Psoas muscle (tissue), 7 donors: ENCODE measurements at regions not wholly inside any gene's neighbourhood (a gene's known extent, or its start where the extent isn't known, plus 50 kb on each side); places are given as distances from the start of the nearest gene placed in this dataset.

Source experiments
- ATAC-seq, 4 donors: fragments of 200-7000 bp; cut with Tn5 transposase; one replicate each; pipeline ENCODE4 v1.9.1; 2020; ENCODE audit warnings: moderate library complexity in 3 of 4, mild to moderate bottlenecking in 2 of 4
- DNase-seq, 2 donors: peaks; one replicate each; pipeline ENCODE4 v3.0.0-alpha.2; 2020
- H3K27ac ChIP-seq: fragments of 200-600 bp; one replicate; pipeline ENCODE4 v1.8.0; 2022
- H3K27me3 ChIP-seq, 3 donors: fragments of 200-600 bp in 1 of 3; one replicate each; pipeline versions ENCODE4 v1.6.1 to v1.8.0; 2013 to 2022; ENCODE audit warnings: low read length in 2 of 3, mild to moderate bottlenecking in 2 of 3, moderate library complexity in 1 of 3; ENCODE audit not compliant: insufficient read depth in 3 of 3
- H3K36me3 ChIP-seq, 2 donors: fragments of 200-600 bp in 1 of 2; one replicate each; pipeline versions ENCODE4 v1.6.1 to v1.8.0; 2013 to 2022; ENCODE audit warnings: low read depth in 1 of 2, mild to moderate bottlenecking in 1 of 2, moderate library complexity in 1 of 2; ENCODE audit not compliant: insufficient read depth in 1 of 2
- H3K4me1 ChIP-seq: fragments of 200-600 bp; one replicate; pipeline ENCODE4 v1.8.0; 2022
- H3K4me3 ChIP-seq: fragments of 200-600 bp; one replicate; pipeline ENCODE4 v1.8.0; 2022; ENCODE audit warnings: mild to moderate bottlenecking
- H3K9me3 ChIP-seq: fragments of 200-600 bp; one replicate; pipeline ENCODE4 v1.8.0; 2022
- CTCF ChIP-seq: fragments of 200-600 bp; IDR thresholded peaks from one replicate; pipeline ENCODE4 v1.8.0; 2022; ENCODE audit warnings: antibody characterized with exemption
- WGBS, 3 donors: extraction: QIAGEN DNeasy Blood & Tissue Kit; methylation state at CpG; one replicate each; pipeline versions ENCODE4 v1.1.6 to v1.1.7; 2013; 5-methylcytosine and 5-hydroxymethylcytosine counted together
- intact Hi-C, 2 donors: fragments of 100-400 bp; cut with DNase I; formaldehyde crosslinking; loops; one replicate each; pipeline versions ENCODE4 v1.11.0 to v1.14.2; 2022
- donor health status: healthy with polysubstance abuse.
- donor health status: DM: no; HTN: no; CAD: no; lungs with moderate emphysema.
- donor health status: Bipolar disorder and iron deficiency.
- donor health status: healthy.
- donor health status: DM: yes; HTN: yes; CAD: no.
- donor health status: DM: no; HTN: no; CAD: no.
- donor health status: DM: yes; HTN: yes; CAD: no.

GRCh38 chr7:21011153-21011552, 224.5 kb upstream of the SP8 start:
- intact Hi-C loops, result no loop called here
- H3K4me3 ChIP-seq, result no peak overlapping the region
- no peaks in the 10 kb centered on the region for H3K36me3 ChIP-seq
- H3K27me3 ChIP-seq, result no peaks in the 10 kb centered on the region
- H3K9me3 ChIP-seq, result no peaks in the 10 kb centered on the region
- DNase-seq (no peak), ATAC-seq (no peak)
- no peak overlapping the region for H3K27ac ChIP-seq
- 90 to 92% (median 90%) methylated on average over 4 of the region's 4 CpGs for WGBS, 3 donors
- no peaks in the 10 kb centered on the region for H3K4me1 ChIP-seq
- TF ChIP-seq CTCF, result no peak

GRCh38 chr7:21013765-21014539, 227.3 kb upstream of the SP8 start:
- ATAC-seq, result no peak
- intact Hi-C loops, result no loop called here
- no peak overlapping the region for H3K27ac ChIP-seq
- no peak for TF ChIP-seq CTCF
- H3K9me3 ChIP-seq, result no peaks in the 10 kb centered on the region
- no peaks in the 10 kb centered on the region for H3K4me1 ChIP-seq
- H3K27me3 ChIP-seq, result no peaks in the 10 kb centered on the region
- DNase-seq, result no peak
- no peaks in the 10 kb centered on the region for H3K36me3 ChIP-seq
- WGBS, 3 donors, result 68 to 81% (median 77%) methylated on average over 3 of the region's 3 CpGs
- no peak overlapping the region for H3K4me3 ChIP-seq

GRCh38 chr7:21020667-21021066, 234.0 kb upstream of the SP8 start:
- no peak overlapping the region for H3K27ac ChIP-seq
- no peak for TF ChIP-seq CTCF
- peaks cover 0 to 4% (median 0%) of the 10 kb centered on the region in 3 donors for H3K27me3 ChIP-seq
- no peak overlapping the region for H3K4me3 ChIP-seq
- H3K36me3 ChIP-seq, result no peaks in the 10 kb centered on the region
- intact Hi-C loops, result no loop called here
- H3K4me1 ChIP-seq, result no peaks in the 10 kb centered on the region
- ATAC-seq (no peak), DNase-seq (no peak)
- no peaks in the 10 kb centered on the region for H3K9me3 ChIP-seq
- WGBS, 3 donors, result 41 to 55% (median 48%) methylated on average over 2 of the region's 2 CpGs

GRCh38 chr7:21023841-21024484, 237.3 kb upstream of the SP8 start:
- Histone ChIP-seq H3K9me3 (no peaks in the 10 kb centered on the region), H3K27me3 (peaks cover 0 to 4% (median 0%) of the 10 kb centered on the region in 3 donors), H3K27ac (no peak overlapping the region), H3K36me3 (no peaks in the 10 kb centered on the region), H3K4me3 (no peak overlapping the region), H3K4me1 (no peaks in the 10 kb centered on the region)
- DNase-seq (no peak), ATAC-seq (no peak)
- no peak for TF ChIP-seq CTCF
- intact Hi-C loops, result no loop called here
- 36 to 39% (median 38%) methylated on average over 6 of the region's 6 CpGs for WGBS, 3 donors
